Left forelimb (tissue), 1 donor: ENCODE measurements at regions not wholly inside any gene's neighbourhood (a gene's known extent, or its start where the extent isn't known, plus 50 kb on each side); places are given as distances from the start of the nearest gene placed in this dataset.

ENCODE experiments used
- DNase-seq: peaks from one replicate; pipeline ENCODE4 v3.0.0-alpha.2; 2018; ENCODE audit warnings: low spot score

- DNase-seq, result no peak
Observed at GRCh38 chr22:19621373-19622060, 92.8 kb upstream of the SEPTIN5 start.

- DNase-seq, result no peak
Observed at GRCh38 chr22:19622061-19622441, 92.3 kb upstream of the SEPTIN5 start.

GRCh38 chr22:19625331-19626041 is 88.8 kb upstream of the SEPTIN5 start:
- no peak for DNase-seq

- DNase-seq, result no peak
Observed at GRCh38 chr22:19626042-19626587, 88.2 kb upstream of the SEPTIN5 start.

- DNase-seq, result no peak
Observed at GRCh38 chr22:19626666-19627065, 87.6 kb upstream of the SEPTIN5 start.

GRCh38 chr22:19628038-19628776 is 86.1 kb upstream of the SEPTIN5 start:
- DNase-seq, result no peak

- no peak for DNase-seq
Observed at GRCh38 chr22:19629331-19629719, 85.0 kb upstream of the SEPTIN5 start.

GRCh38 chr22:19629720-19630419 is 84.4 kb upstream of the SEPTIN5 start:
- DNase-seq, result peak; percentile 85

GRCh38 chr22:19630614-19631013 is 83.7 kb upstream of the SEPTIN5 start:
- no peak for DNase-seq

- peak; percentile 65 for DNase-seq
Observed at GRCh38 chr22:19631899-19632667, 82.2 kb upstream of the SEPTIN5 start.

- DNase-seq, result peak; percentile 40
Observed at GRCh38 chr22:19632668-19633148, 81.6 kb upstream of the SEPTIN5 start.

- peak; percentile 37 for DNase-seq
Observed at GRCh38 chr22:19634226-19634975, 79.9 kb upstream of the SEPTIN5 start.

GRCh38 chr22:19635644-19636043 is 78.7 kb upstream of the SEPTIN5 start:
- DNase-seq, result peak; percentile 31

- DNase-seq, result peak; percentile 38
Observed at GRCh38 chr22:19636696-19637407, 77.5 kb upstream of the SEPTIN5 start.

- DNase-seq, result peak; percentile 18
Observed at GRCh38 chr22:19637408-19638281, 76.7 kb upstream of the SEPTIN5 start.

GRCh38 chr22:19638282-19639015 is 75.9 kb upstream of the SEPTIN5 start:
- peak; percentile 41 for DNase-seq

- peak; percentile 18 for DNase-seq
Observed at GRCh38 chr22:19639610-19640135, 74.6 kb upstream of the SEPTIN5 start.

GRCh38 chr22:19640306-19640705 is 74.0 kb upstream of the SEPTIN5 start:
- DNase-seq, result no peak
